Gastroesophageal sphincter (tissue), 3 donors: ENCODE measurements at regions not wholly inside any gene's neighbourhood (a gene's known extent, or its start where the extent isn't known, plus 50 kb on each side); places are given as distances from the start of the nearest gene placed in this dataset.

Experiments
- CTCF ChIP-seq, 4 experiments: fragments of 200-600 bp in 2 of 4; fragments of 450-650 bp in 2 of 4; sonication (generic) in 1 of 4; IDR thresholded peaks; one replicate each; pipeline ENCODE4 v1.5.1; 2017 to 2019; ENCODE audit warnings: antibody characterized with exemption in 4 of 4, mild to moderate bottlenecking in 2 of 4, moderate library complexity in 2 of 4
- EP300 ChIP-seq: sonication (generic); formaldehyde crosslinking; IDR thresholded peaks from one replicate; pipeline ENCODE4 v1.6.1; 2017; ENCODE audit warnings: antibody characterized with exemption, mild to moderate bottlenecking
- POLR2A ChIP-seq, 2 donors: fragments of 450-650 bp; IDR thresholded peaks; one replicate each; pipeline ENCODE4 v1.6.1; 2017; ENCODE audit warnings: antibody characterized with exemption in 2 of 2, mild to moderate bottlenecking in 2 of 2, moderate library complexity in 1 of 2

- TF ChIP-seq CTCF (IDR thresholded peaks at IDR 0.05), result no peak
- no peak for TF ChIP-seq EP300
- no peak for TF ChIP-seq POLR2A (IDR thresholded peaks at IDR 0.05)
These were observed 295.2 kb downstream of the ANKRD50 start for GRCh38 chr4:124417371-124417770.
